K562 (cell line): ENCODE measurements at regions not wholly inside any gene's neighbourhood (a gene's known extent, or its start where the extent isn't known, plus 50 kb on each side); places are given as distances from the start of the nearest gene placed in this dataset.

ENCODE experiments used
- ARID3B ChIP-seq: fragments of 250-450 bp; sonication (Bioruptor Pico); IDR thresholded peaks from 2 replicates; pipeline ENCODE4 v1.4.0; 2020; ENCODE audit warnings: borderline replicate concordance
- ATF2 ChIP-seq: sonication (generic); formaldehyde crosslinking; IDR thresholded peaks from 2 replicates; pipeline ENCODE4 v1.8.1; 2022; ENCODE audit warnings: missing genetic modification reagents
- ATF4 ChIP-seq: fragments of 450-650 bp; formaldehyde crosslinking; IDR thresholded peaks from 2 replicates; pipeline ENCODE4 v1.4.0; 2022; ENCODE audit warnings: mild to moderate bottlenecking, moderate library complexity
- ATF7 ChIP-seq: fragments of 450-650 bp; IDR thresholded peaks from 2 replicates; pipeline ENCODE4 v1.7.1; 2014; ENCODE audit warnings: mild to moderate bottlenecking, moderate library complexity
- CCNT2 ChIP-seq: IDR thresholded peaks from 2 replicates; pipeline ENCODE4 v1.6.1; 2011; ENCODE audit warnings: borderline replicate concordance, low read depth, mild to moderate bottlenecking, moderate library complexity, mixed read lengths, low read length; ENCODE audit not compliant: insufficient read length; ENCODE audit errors: extremely low read depth
- CLOCK ChIP-seq: fragments of 250-450 bp; sonication (Bioruptor Pico); IDR thresholded peaks from 2 replicates; pipeline ENCODE4 v1.4.0; 2020; ENCODE audit warnings: mild to moderate bottlenecking, moderate library complexity, borderline replicate concordance
- DDX20 ChIP-seq: fragments of 450-650 bp; IDR thresholded peaks from 2 replicates; pipeline ENCODE4 v1.6.1; 2016; ENCODE audit warnings: missing genetic modification characterization, low read depth, mild to moderate bottlenecking, missing compliant biosample characterization, moderate library complexity
- ELF1 ChIP-seq: fragments of 200-800 bp; sonication (Bioruptor generic); IDR thresholded peaks from 2 replicates; pipeline ENCODE4 v1.6.1; 2016; ENCODE audit warnings: missing genetic modification characterization, missing compliant biosample characterization
- HMG20B ChIP-seq: fragments of 250-450 bp; sonication (Bioruptor Pico); IDR thresholded peaks from 2 replicates; pipeline ENCODE4 v1.5.0; 2021; ENCODE audit warnings: mild to moderate bottlenecking
- HMGN3 ChIP-seq: IDR thresholded peaks from 2 replicates; pipeline ENCODE4 v1.6.1; 2011; ENCODE audit warnings: borderline replicate concordance, low read depth, mild to moderate bottlenecking, mixed read lengths, low read length; ENCODE audit not compliant: insufficient read length; ENCODE audit errors: extremely low read depth
- IRF2 ChIP-seq: sonication (generic); formaldehyde crosslinking; IDR thresholded peaks from 2 replicates; pipeline ENCODE4 v1.8.1; 2022; ENCODE audit warnings: mild to moderate bottlenecking, missing genetic modification reagents
- MTF1 ChIP-seq: fragments of 250-450 bp; sonication (Bioruptor Pico); IDR thresholded peaks from 2 replicates; pipeline ENCODE4 v1.9.0; 2021; ENCODE audit warnings: moderate library complexity, mild to moderate bottlenecking, inconsistent platforms, borderline replicate concordance
- NCOA6 ChIP-seq: fragments of 450-650 bp; IDR thresholded peaks from 2 replicates; pipeline ENCODE4 v1.6.1; 2017; ENCODE audit warnings: mild to moderate bottlenecking
- POLR2AphosphoS2 ChIP-seq: IDR thresholded peaks from 2 replicates; pipeline ENCODE4 v1.6.1; 2012; ENCODE audit warnings: low read length, improper control_type of control experiment
- RFX5 ChIP-seq: IDR thresholded peaks from 2 replicates; pipeline ENCODE4 v1.6.1; 2011; ENCODE audit warnings: low read depth, mild to moderate bottlenecking, improper control_type of control experiment, low read length
- RNF219 ChIP-seq: fragments of 250-450 bp; sonication (Bioruptor Pico); IDR thresholded peaks from 2 replicates; pipeline ENCODE4 v1.5.0; 2022; ENCODE audit warnings: mild to moderate bottlenecking
- U2AF1 ChIP-seq: fragments of 200-400 bp; formaldehyde crosslinking; optimal IDR thresholded peaks from 2 replicates; pipeline ENCODE3; 2017; ENCODE audit warnings: mild to moderate bottlenecking, low read depth, low read length, moderate library complexity
- ZNF436 ChIP-seq: fragments of 250-450, 450-650 bp; sonication (Bioruptor Pico); formaldehyde crosslinking; IDR thresholded peaks from 2 replicates; pipeline ENCODE4 v1.7.0; 2020; ENCODE audit warnings: mild to moderate bottlenecking
- ZNF445 ChIP-seq: fragments of 250-450 bp; sonication (Bioruptor Pico); IDR thresholded peaks from 2 replicates; pipeline ENCODE4 v1.4.0; 2020; ENCODE audit warnings: low read depth, mild to moderate bottlenecking, moderate library complexity

GRCh38 chrX:40273356-40274050 lies 175.7 kb upstream of the BCOR start (continued):
- TF ChIP-seq ATF4 (CRISPR knock-in tag) (no peak), ATF2 (CRISPR knock-in tag) (no peak), RFX5 (no peak), POLR2AphosphoS2 (no peak), MTF1 (no peak), U2AF1 (no peak), HMGN3 (no peak), DDX20 (no peak), IRF2 (CRISPR knock-in tag) (no peak), CCNT2 (no peak), ELF1 (tag) (peak; percentile 55; the same call in 1 of the 2 replicates), ARID3B (CRISPR knock-in tag) (no peak), ATF7 (peak; percentile 19; the same call in 1 of the 2 replicates), RNF219 (CRISPR knock-in tag) (no peak), NCOA6 (no peak), ZNF445 (CRISPR knock-in tag) (no peak), HMG20B (CRISPR knock-in tag) (no peak), CLOCK (CRISPR knock-in tag) (0 out of 2 replicates have a peak, but pooled peaks have one; percentile 37), ZNF436 (no peak)
